D341Med (cell line): ENCODE measurements at regions not wholly inside any gene's neighbourhood (a gene's known extent, or its start where the extent isn't known, plus 50 kb on each side); places are given as distances from the start of the nearest gene placed in this dataset.
"Not testable (repeated sequence)": the region's sequence is repeated elsewhere in the genome, so short reads cannot be mapped to it uniquely, and the experiment has no call there.

Experiments used
- DNase-seq: peaks from one replicate; pipeline ENCODE4 v3.0.0; 2012; ENCODE audit warnings: low spot score

DNA sequence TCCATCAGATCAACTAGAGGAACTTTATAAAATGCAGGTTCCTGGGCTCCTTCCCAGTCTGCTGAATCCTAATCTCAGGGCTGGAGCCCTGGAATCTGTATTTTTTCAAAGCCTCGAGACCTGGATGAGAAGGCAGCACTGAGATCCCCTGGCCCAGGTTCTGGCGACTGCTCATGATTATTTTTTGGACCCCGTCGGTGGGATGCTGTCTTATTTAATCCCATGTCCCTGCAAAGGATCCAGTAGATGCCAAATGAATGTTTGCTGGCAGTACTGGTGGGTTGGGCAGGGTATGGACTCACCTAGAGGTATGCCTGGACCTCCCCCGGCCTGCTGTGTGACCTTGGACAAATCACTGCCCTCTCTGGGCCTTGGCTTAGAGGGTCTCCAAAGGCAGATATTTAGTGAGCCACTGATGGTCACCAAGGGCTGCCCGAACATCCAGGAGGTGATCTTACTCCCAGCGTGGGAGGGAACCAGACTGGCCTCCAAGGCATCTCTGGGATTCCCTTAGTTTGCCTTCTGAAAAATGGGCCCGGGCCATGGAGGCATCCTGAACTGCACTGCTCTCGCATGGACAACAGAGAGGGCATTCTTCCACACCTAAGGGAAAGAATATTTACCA, 91.6 kb upstream of the RUNX3 start:
- DNase-seq = no peak

DNA sequence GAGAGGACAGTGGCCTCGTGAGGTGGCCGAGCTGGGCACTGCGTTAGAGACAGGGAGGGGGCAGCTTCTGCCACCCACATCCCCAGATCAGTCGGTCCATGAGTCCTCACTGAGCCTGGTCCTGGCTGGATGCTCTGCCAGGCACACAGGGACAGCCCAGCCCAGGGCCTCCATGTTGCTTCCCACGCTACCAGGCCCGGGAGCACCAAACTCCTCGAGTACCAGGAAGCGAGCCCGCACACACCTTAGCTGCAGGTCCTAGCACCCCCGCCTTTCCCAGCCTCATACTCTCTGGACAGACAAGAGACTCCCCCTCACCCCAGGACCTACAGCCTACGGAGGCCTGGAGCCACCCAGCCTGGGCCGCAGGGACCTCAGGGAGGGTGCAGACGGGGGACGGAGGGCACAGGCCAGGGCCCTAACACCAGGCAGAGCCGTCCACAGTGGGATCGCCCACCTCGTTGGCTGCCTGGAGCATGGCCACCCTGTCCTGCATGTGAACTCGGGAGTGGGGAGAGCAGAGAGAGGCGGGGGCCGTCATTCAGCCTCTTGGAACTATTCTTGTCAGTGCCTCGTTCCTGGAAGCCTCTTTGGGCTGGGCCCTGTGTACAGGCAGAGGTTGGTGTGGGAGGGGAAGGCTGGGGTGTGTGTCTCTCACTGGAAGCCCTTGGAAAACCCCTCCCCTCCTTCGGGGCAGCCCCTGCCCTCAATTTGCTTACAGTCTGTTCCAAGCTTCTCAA, 90.9 kb upstream of the RUNX3 start:
- DNase-seq = no peak

- DNase-seq = no peak
Observed at GRCh38 chr1:25020173-25020845, 90.2 kb upstream of the RUNX3 start.

GRCh38 chr1:25019337-25020172, 89.5 kb upstream of the RUNX3 start:
- DNase-seq = no peak

- no peak for DNase-seq
Observed at GRCh38 chr1:25018943-25019336, 88.9 kb upstream of the RUNX3 start.

GRCh38 chr1:25018110-25018735, 88.1 kb upstream of the RUNX3 start:
- DNase-seq = no peak

DNA sequence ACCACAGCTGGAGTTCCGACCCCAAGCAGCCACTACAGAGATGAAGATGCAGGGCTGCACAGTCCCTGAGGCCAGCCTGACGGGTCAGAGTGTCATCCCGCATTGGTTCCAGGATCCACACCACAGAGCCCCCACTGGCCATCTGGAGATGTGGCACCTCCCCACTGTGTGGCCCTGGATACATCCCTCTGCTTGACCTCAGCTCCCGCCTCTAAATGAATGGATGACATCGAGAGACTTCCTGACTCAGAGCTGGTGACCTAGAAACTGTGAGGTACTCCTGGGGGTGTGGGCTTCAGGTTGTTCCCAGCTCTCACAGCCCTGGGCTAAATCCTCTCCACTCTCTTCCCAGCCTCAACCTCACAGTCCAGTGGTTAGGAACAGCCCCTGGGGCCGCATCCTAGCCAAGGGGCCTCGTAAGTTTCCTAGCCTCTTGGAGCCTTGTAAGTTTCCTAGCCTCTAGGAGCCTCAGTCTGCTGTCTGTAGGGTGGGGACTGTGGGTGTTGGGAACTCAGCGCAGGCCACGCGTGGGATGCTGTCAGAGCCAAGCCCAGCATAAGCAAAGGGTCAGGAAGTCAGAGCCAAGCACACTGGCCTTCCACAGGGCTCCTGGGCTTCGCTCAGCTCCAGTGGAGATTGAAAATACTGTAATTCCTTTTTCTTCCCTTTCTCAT, 87.5 kb upstream of the RUNX3 start:
- no peak for DNase-seq

DNA sequence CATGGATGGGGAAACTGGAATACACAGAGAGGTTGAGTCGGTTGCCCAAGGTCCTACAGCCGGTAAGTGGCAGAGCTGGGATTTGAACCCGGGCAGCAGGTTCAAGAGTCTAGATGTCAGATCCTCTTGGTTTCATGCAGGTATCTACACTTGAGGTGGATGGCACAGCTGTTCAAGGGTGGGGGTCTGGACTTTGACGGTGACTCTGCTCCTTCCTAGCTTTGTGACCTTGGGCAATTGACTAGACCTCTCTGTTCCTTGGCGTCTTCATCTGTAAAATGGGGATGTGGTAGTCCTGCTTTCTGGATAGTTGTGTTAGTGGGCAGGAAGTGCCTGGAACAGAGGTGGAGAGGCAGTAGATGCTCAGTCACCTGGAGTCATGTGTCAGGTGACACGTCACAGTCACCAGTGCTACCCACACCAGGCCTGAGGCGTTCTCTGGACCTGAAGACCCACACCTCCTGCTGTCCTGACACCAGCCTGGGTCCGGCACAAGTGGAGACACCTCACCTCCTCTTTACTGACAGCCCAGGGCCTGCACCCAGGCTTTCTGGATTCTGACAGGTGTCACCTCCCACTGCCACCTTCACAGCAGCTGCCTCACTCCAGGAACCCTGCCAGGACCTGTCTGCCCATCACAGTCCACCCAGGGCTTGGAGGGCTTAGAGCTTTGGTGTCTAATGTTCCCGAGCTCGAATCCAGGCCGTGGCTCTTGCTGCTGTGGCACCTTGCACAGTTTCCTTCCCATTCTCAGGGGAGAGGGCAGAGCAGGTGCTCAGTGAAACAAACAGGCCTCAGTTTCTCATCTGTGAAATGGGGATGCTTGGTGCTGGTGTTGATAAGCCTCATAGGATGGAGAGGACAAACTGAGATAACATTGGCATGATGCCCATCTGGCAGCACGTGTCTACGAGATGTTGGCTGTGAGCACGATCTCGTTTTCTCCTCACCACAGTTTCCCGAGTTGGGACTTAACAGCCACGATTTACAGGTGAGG, 83.2 kb upstream of the RUNX3 start:
- no peak for DNase-seq

- DNase-seq = no peak
Observed at GRCh38 chr1:25011943-25012638, 82.0 kb upstream of the RUNX3 start.

DNA sequence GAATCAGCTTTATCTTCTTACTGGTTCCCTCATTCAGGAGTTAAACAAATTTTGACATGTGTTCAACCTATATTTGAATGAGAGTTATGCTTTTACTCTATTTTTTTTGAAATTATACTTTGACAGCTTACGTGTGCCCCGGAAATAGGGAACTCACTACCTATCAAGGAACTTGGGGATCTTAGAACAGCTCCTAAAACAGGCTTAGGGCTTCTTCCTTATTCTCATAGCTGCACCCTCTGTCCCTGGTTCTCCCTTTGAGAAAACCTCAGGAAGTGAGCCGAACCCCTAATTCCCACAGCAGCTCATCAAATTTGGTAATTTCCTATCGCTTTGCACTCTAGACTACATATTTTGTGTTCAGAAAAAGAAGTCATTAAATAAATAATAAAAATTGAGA, 81.2 kb upstream of the RUNX3 start:
- no peak for DNase-seq

DNA sequence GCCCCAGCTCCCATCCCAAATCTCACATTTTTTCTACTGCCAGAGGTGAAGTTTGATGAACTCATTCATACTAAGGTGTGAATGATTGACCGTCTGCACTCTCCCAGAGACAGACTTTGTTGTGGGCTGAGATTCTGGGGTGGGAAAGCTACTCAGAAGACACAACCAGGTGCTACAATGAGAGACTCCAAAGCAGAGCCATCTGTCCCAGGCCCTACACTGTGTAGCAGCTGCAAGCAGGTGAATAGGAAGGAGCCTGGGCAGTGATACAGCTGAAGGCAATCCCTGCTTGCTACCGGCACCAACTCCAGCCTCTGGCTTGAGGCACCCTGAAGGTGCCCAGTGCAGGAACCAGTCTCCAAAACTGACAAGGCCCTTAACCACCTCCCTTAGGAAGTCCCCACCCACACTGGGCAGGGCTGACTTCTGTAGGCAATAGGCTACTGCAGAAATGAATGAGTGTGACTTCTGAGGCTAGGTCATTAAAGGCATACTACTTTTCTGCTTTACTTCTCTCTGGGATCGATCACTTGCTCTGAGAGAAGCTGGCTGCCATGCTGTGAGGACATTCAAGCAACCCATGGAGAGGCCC, 79.7 kb upstream of the RUNX3 start:
- DNase-seq = no peak

GRCh38 chr1:25008192-25008485, 78.1 kb upstream of the RUNX3 start:
- no peak for DNase-seq

DNA sequence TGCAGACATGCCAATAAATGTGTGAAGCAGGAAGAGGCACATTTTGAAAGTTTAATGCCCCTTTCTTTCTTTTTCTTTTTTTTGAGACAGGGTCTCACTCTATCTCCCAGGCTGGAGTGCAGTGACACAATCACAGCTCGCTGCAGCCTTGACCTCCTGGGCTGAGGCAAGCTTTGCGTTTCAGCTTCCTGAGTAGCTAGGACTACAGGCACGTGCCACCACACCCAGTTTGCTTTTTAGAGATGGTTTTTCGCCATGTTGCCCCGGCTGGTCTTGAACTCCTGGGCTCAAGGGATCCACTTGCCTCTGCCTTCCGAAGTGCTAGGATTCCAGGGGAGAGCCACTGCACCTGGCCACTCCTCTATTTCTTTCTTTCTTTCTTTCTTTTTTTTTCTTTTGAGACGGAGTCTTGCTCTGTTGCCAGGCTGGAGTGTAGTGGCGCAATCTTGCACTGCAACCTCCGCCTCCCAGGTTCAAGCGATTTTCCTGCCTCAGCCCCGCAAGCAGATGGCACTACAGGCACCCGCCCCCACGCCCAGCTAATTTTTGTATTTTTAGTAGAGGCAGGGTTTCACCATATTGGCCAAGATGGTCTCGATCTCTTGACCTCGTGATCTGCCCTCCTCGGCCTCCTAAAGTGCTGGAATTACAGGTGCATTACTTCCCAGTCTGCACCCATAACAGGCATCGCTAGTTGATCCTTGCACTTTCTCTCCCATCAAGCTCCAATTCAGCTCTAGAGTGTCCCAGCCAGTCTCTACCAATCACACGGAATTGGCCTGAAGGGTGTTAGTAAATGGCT, 77.5 kb upstream of the RUNX3 start:
- not testable (repeated sequence) for DNase-seq

DNA sequence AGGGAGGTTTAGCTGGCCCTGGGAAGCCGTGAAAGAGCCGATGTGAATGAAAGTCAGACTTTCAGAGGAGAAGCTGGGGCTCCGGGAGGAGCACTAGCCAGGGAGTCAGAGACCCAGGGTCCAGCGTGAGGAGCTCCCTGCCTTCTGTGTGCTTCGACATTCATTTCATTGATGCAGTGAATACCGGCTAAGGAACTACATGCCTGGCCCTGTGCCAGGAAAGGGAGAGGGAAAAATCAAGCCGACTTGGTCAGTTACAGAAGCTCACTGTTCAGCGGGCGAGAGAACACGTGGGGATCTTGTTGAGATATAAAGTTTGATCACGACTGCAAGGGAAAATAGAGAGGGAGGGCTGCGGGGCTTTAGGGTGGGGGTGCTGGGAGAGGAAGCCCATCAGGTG, 76.7 kb upstream of the RUNX3 start:
- no peak for DNase-seq

GRCh38 chr1:25004355-25004754, 74.3 kb upstream of the RUNX3 start:
- no peak for DNase-seq

- DNase-seq = no peak
Observed at GRCh38 chr1:25003457-25004190, 73.5 kb upstream of the RUNX3 start.

GRCh38 chr1:25003000-25003399, 72.9 kb upstream of the RUNX3 start:
- no peak for DNase-seq
